B cell (primary cell): ENCODE measurements at regions not wholly inside any gene's neighbourhood (a gene's known extent, or its start where the extent isn't known, plus 50 kb on each side); places are given as distances from the start of the nearest gene placed in this dataset.

Experiments
- ATAC-seq: fragments of 200-7000 bp; cut with Tn5 transposase; one replicate; pipeline ENCODE4 v1.10.0; 2021; ENCODE audit warnings: low read depth, mild to moderate bottlenecking, moderate number of reproducible peaks, moderate library complexity
- CTCF ChIA-PET: fragments of 350-600 bp; sonication (Branson Sonifier 250); formaldehyde crosslinking; loops from one replicate; lab custom pipeline; 2021; ENCODE audit warnings: antibody characterized with exemption, inconsistent platforms; lab: Charles Lee
- POLR2A ChIA-PET: fragments of 350-600 bp; sonication (Branson Sonifier 250); formaldehyde crosslinking; loops from one replicate; lab custom pipeline; 2021; ENCODE audit warnings: antibody characterized with exemption; lab: Charles Lee
- DNase-seq: peaks from one replicate; pipeline ENCODE4 v3.0.0; 2013
- H2AFZ ChIP-seq: 2 replicates; pipeline ENCODE4 v1.6.1; 2012; ENCODE audit warnings: mild to moderate bottlenecking, low read depth, low read length; ENCODE audit not compliant: insufficient read depth, poor library complexity, severe bottlenecking
- H3K27ac ChIP-seq, 2 donors: 1 replicate in 1 of 2; 2 replicates in 1 of 2; pipeline ENCODE4 v1.5.1; 2012 to 2013; ENCODE audit warnings: low read length in 2 of 2, mild to moderate bottlenecking in 2 of 2, moderate library complexity in 1 of 2
- H3K27me3 ChIP-seq, 4 experiments: fragments of 200-600 bp in 1 of 4; sonication (generic) in 1 of 4; replicated peaks in 1 of 4; 1 replicate in 2 of 4; 2 replicates in 2 of 4; pipeline versions ENCODE4 v1.6.1 to v1.7.0; 2013 to 2016; ENCODE audit warnings: low read length in 3 of 4, mild to moderate bottlenecking in 2 of 4, mixed read lengths in 1 of 4, moderate library complexity in 1 of 4; ENCODE audit not compliant: insufficient read depth in 4 of 4, control insufficient read depth in 3 of 4; ENCODE audit errors: control extremely low read depth in 1 of 4
- H3K36me3 ChIP-seq, 2 experiments: replicated peaks in 1 of 2; 1 replicate in 1 of 2; 2 replicates in 1 of 2; pipeline versions ENCODE4 v1.6.1 to v1.7.1; 2013; ENCODE audit warnings: low read length in 1 of 2; ENCODE audit not compliant: insufficient read depth in 2 of 2, control insufficient read depth in 1 of 2; ENCODE audit errors: control extremely low read depth in 1 of 2, extremely low read depth in 1 of 2
- H3K4me1 ChIP-seq, 2 donors: fragments of 200-600 bp in 1 of 2; sonication (generic) in 1 of 2; 1 replicate in 1 of 2; 2 replicates in 1 of 2; pipeline versions ENCODE4 v1.5.1 to v1.6.1; 2013 to 2017; ENCODE audit warnings: low read length in 2 of 2; ENCODE audit not compliant: control insufficient read depth in 2 of 2, insufficient read depth in 2 of 2
- H3K4me2 ChIP-seq: replicated peaks from 2 replicates; pipeline ENCODE3; 2012; ENCODE audit warnings: mild to moderate bottlenecking, low read depth, low read length; ENCODE audit not compliant: poor library complexity, severe bottlenecking
- H3K4me3 ChIP-seq, 5 experiments: fragments of 200-600 bp in 1 of 5; sonication (generic) in 1 of 5; 1 replicate in 3 of 5; 2 replicates in 2 of 5; pipeline versions ENCODE4 v1.5.1 to v1.7.0; 2011 to 2016; ENCODE audit warnings: low read length in 4 of 5, mild to moderate bottlenecking in 4 of 5, low read depth in 2 of 5, control low read depth in 1 of 5, moderate library complexity in 1 of 5; ENCODE audit not compliant: insufficient read depth in 1 of 5; ENCODE audit errors: control extremely low read depth in 1 of 5, extremely low read depth in 1 of 5
- H3K79me2 ChIP-seq: fragments of 200-600 bp; sonication (generic); one replicate; pipeline ENCODE4 v1.6.0; 2016; ENCODE audit warnings: low read length; ENCODE audit not compliant: control insufficient read depth, insufficient read depth
- H3K9ac ChIP-seq: fragments of 200-600 bp; sonication (generic); 2 replicates; pipeline ENCODE4 v1.6.1; 2017; ENCODE audit warnings: mild to moderate bottlenecking, low read length, moderate library complexity
- H3K9me3 ChIP-seq, 3 donors: one replicate each; pipeline versions ENCODE4 v1.6.1 to v1.7.1; 2013; ENCODE audit warnings: low read length in 2 of 3; ENCODE audit not compliant: control insufficient read depth in 2 of 3, insufficient read depth in 1 of 3; ENCODE audit errors: control extremely low read depth in 1 of 3
- H4K20me1 ChIP-seq: 2 replicates; pipeline ENCODE4 v1.6.0; 2012; ENCODE audit warnings: mild to moderate bottlenecking, low read length; ENCODE audit not compliant: insufficient read depth, control insufficient read depth, poor library complexity, severe bottlenecking
- H3K27ac Mint-ChIP-seq: one replicate; pipeline ENCODE4 v1.8.0; 2021; ENCODE audit warnings: mixed read lengths
- H3K27me3 Mint-ChIP-seq: one replicate; pipeline ENCODE4 v1.8.0; 2021; ENCODE audit warnings: mixed read lengths
- H3K4me1 Mint-ChIP-seq: one replicate; pipeline ENCODE4 v1.8.0; 2021; ENCODE audit warnings: mixed read lengths
- H3K4me3 Mint-ChIP-seq: one replicate; pipeline ENCODE4 v1.8.0; 2021; ENCODE audit warnings: mixed read lengths
- H3K9me3 Mint-ChIP-seq: one replicate; pipeline ENCODE4 v1.8.0; 2022; ENCODE audit warnings: mixed read lengths; ENCODE audit not compliant: insufficient read depth
- CTCF ChIP-seq: fragments of 200-600 bp; IDR thresholded peaks from one replicate; pipeline ENCODE4 v1.8.0; 2022; ENCODE audit warnings: antibody characterized with exemption, mild to moderate bottlenecking
- EZH2 ChIP-seq: IDR thresholded peaks from 2 replicates; pipeline ENCODE4 v1.6.1; 2012; ENCODE audit warnings: borderline replicate concordance, low read depth, mild to moderate bottlenecking, moderate library complexity, low read length; ENCODE audit not compliant: insufficient read depth, poor library complexity, severe bottlenecking
- WGBS: methylation state at CpG from one replicate; pipeline ENCODE4 v1.1.5; 2013; ENCODE audit warnings: missing lambda C conversion rate; ENCODE audit not compliant: insufficient coverage; 5-methylcytosine and 5-hydroxymethylcytosine counted together
- intact Hi-C: fragments of 100-400 bp; cut with micrococcal nuclease; formaldehyde crosslinking; loops from one replicate; pipeline ENCODE4 v1.10.0; 2022

GRCh38 chr18:60022671-60023276 lies 123.0 kb downstream of the PMAIP1 start:
- Histone ChIP-seq H4K20me1 (no peaks in the 10 kb centered on the region), H3K79me2 (no peaks in the 10 kb centered on the region), H3K4me1 (no peaks in the 10 kb centered on the region), H3K4me2 (no peak overlapping the region), H3K27me3 (peaks cover 0 to 14% (median 2%) of the 10 kb centered on the region in 4 experiments), H3K9ac (no peak overlapping the region), H3K9me3 (no peaks in the 10 kb centered on the region), H3K36me3 (no peaks in the 10 kb centered on the region), H3K4me3 (no peak overlapping the region), H3K27ac (no peak overlapping the region), H2AFZ (no peak overlapping the region)
- DNase-seq (no peak), ATAC-seq (no peak)
- ChIA-PET POLR2A (no interaction called here), CTCF (no interaction called here)
- no peaks in the 10 kb centered on the region for H3K9me3 Mint-ChIP-seq
- H3K4me3 Mint-ChIP-seq, result no peak overlapping the region
- WGBS, result no CpG with 5 or more reads among the region's 2 CpGs
- H3K27me3 Mint-ChIP-seq, result peaks cover 19% of the 10 kb centered on the region
- no peak overlapping the region for H3K27ac Mint-ChIP-seq
- intact Hi-C loops, result no loop called here
- no peaks in the 10 kb centered on the region for H3K4me1 Mint-ChIP-seq
- TF ChIP-seq CTCF, result no peak
- TF ChIP-seq EZH2, result no peak

- peaks cover 0 to 3% (median 0%) of the 10 kb centered on the region in 3 donors for H3K9me3 ChIP-seq
- CTCF ChIA-PET, result interaction anchor here (1.2 kb wide), 1 partner anchor 27 kb away, joined by 3 read pairs; no protein-coding TSS in a partner anchor
- no peaks in the 10 kb centered on the region for H3K9me3 Mint-ChIP-seq
- H3K9ac ChIP-seq, result no peak overlapping the region
- H3K4me3 ChIP-seq, result no peak overlapping the region
- ATAC-seq (no peak), DNase-seq (no peak)
- no peaks in the 10 kb centered on the region for H3K36me3 ChIP-seq
- H3K4me1 Mint-ChIP-seq, result no peaks in the 10 kb centered on the region
- no peak overlapping the region for H3K4me3 Mint-ChIP-seq
- POLR2A ChIA-PET, result no interaction called here
- no peaks in the 10 kb centered on the region for H3K4me1 ChIP-seq
- H2AFZ ChIP-seq, result no peak overlapping the region
- H3K27ac Mint-ChIP-seq, result no peak overlapping the region
- intact Hi-C loops, result no loop called here
- peaks cover 19% of the 10 kb centered on the region for H3K27me3 Mint-ChIP-seq
- no peaks in the 10 kb centered on the region for H4K20me1 ChIP-seq
- no peak overlapping the region for H3K4me2 ChIP-seq
- H3K27me3 ChIP-seq, result peaks cover 0 to 14% (median 2%) of the 10 kb centered on the region in 4 experiments
- no peaks in the 10 kb centered on the region for H3K79me2 ChIP-seq
- H3K27ac ChIP-seq, result no peak overlapping the region
- TF ChIP-seq CTCF (no peak), EZH2 (no peak)
Observed at GRCh38 chr18:60021556-60021955, 121.8 kb downstream of the PMAIP1 start.
